Astrocyte (in vitro differentiated cells and primary cell): ENCODE measurements at regions not wholly inside any gene's neighbourhood (a gene's known extent, or its start where the extent isn't known, plus 50 kb on each side); places are given as distances from the start of the nearest gene placed in this dataset.
A peak's percentile ranks its signal among the peaks of the same experiment; 100 is the strongest.

ENCODE experiments used
- DNase-seq: peaks from one replicate; pipeline ENCODE4 v3.0.0-alpha.2; 2010; ENCODE audit warnings: low read depth
- FAIRE-seq: peaks from 2 replicates; lab custom pipeline; 2011; peaks lifted over from hg19 to GRCh38; lab: Jason Lieb, UNC
- H2AFZ ChIP-seq: 2 replicates; pipeline ENCODE4 v1.6.0; 2012; ENCODE audit warnings: low read depth, low read length, inconsistent platforms
- H3K27ac ChIP-seq: 2 replicates; pipeline ENCODE4 v1.5.1; 2011; ENCODE audit warnings: low read depth, low read length, inconsistent platforms
- H3K27me3 ChIP-seq: 2 replicates; pipeline ENCODE4 v1.6.0; 2011; ENCODE audit warnings: low read length, inconsistent platforms; ENCODE audit not compliant: insufficient read depth
- H3K36me3 ChIP-seq: 2 replicates; pipeline ENCODE4 v1.5.1; 2011; ENCODE audit warnings: low read length, inconsistent platforms; ENCODE audit not compliant: insufficient read depth
- H3K4me1 ChIP-seq: 2 replicates; pipeline ENCODE4 v1.5.1; 2011; ENCODE audit warnings: low read length, inconsistent platforms; ENCODE audit not compliant: insufficient read depth
- H3K4me2 ChIP-seq: 2 replicates; pipeline ENCODE4 v1.6.0; 2012; ENCODE audit warnings: low read length, inconsistent platforms
- H3K4me3 ChIP-seq: 2 replicates; pipeline ENCODE4 v1.5.1; 2011; ENCODE audit warnings: low read depth, mild to moderate bottlenecking, low read length, inconsistent platforms; ENCODE audit not compliant: insufficient read depth
- H3K79me2 ChIP-seq: 2 replicates; pipeline ENCODE4 v1.6.0; 2012; ENCODE audit warnings: mild to moderate bottlenecking, low read length, inconsistent platforms; ENCODE audit not compliant: insufficient read depth
- H3K9ac ChIP-seq: 2 replicates; pipeline ENCODE4 v1.6.0; 2012; ENCODE audit warnings: mild to moderate bottlenecking, low read length, inconsistent platforms
- H3K9me3 ChIP-seq: 2 replicates; pipeline ENCODE4 v1.5.1; 2012; ENCODE audit warnings: low read depth, mild to moderate bottlenecking, low read length, inconsistent platforms; ENCODE audit not compliant: insufficient read depth
- H4K20me1 ChIP-seq: 2 replicates; pipeline ENCODE4 v1.6.0; 2012; ENCODE audit warnings: low read length, inconsistent platforms; ENCODE audit not compliant: insufficient read depth
- H3K27ac Mint-ChIP-seq: one replicate; pipeline ENCODE4 v1.8.0; 2021; ENCODE audit warnings: mild to moderate bottlenecking, mixed read lengths; ENCODE audit not compliant: unreplicated experiment
- H3K27me3 Mint-ChIP-seq: one replicate; pipeline ENCODE4 v1.8.0; 2021; ENCODE audit warnings: low read depth, mixed read lengths; ENCODE audit not compliant: unreplicated experiment
- H3K36me3 Mint-ChIP-seq: one replicate; pipeline ENCODE4 v1.8.0; 2021; ENCODE audit warnings: low read depth, mixed read lengths; ENCODE audit not compliant: unreplicated experiment
- H3K4me1 Mint-ChIP-seq: one replicate; pipeline ENCODE4 v1.8.0; 2021; ENCODE audit warnings: low read depth, mixed read lengths; ENCODE audit not compliant: unreplicated experiment
- H3K4me3 Mint-ChIP-seq: one replicate; pipeline ENCODE4 v1.8.0; 2021; ENCODE audit warnings: mild to moderate bottlenecking, moderate library complexity, mixed read lengths; ENCODE audit not compliant: unreplicated experiment
- H3K9me3 Mint-ChIP-seq: one replicate; pipeline ENCODE4 v1.8.0; 2021; ENCODE audit warnings: mild to moderate bottlenecking, mixed read lengths; ENCODE audit not compliant: unreplicated experiment
- EZH2 ChIP-seq: IDR thresholded peaks from 2 replicates; pipeline ENCODE4 v1.6.1; 2012; ENCODE audit warnings: mild to moderate bottlenecking, low read length, inconsistent platforms; ENCODE audit not compliant: insufficient read depth
- TF ChIP-seq, protein P1 (sequence below): IDR thresholded peaks from 2 replicates; pipeline ENCODE4 v1.5.1; 2011; ENCODE audit warnings: low read depth, mild to moderate bottlenecking, inconsistent platforms, low read length, moderate library complexity; ENCODE audit not compliant: insufficient read depth

DNA sequence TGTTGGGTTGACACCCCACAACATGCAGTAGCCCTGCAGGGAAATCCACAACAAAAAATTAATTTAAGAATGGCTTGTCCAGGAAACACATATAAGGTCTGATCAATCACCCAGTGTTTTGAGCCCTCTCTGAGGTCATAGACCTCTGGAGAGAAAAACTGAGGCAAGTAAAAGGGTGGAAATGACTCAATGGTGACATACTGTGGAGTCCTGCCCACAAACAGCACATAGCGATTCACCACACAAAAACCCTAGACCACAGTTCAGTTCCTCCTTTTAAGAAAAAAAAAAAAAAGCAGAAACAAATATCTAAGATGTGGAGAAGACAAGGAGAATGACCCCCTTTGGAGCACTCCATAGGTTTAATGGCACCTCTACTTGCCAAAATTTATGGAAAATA lies 2691.0 kb downstream of the PCDH7 start:
- Mint-ChIP-seq H3K36me3 (no peaks in the 10 kb centered on the region), H3K27me3 (no peaks in the 10 kb centered on the region), H3K4me3 (no peak overlapping the region), H3K9me3 (peaks cover 6% of the 10 kb centered on the region), H3K4me1 (peaks cover 13% of the 10 kb centered on the region), H3K27ac (peak overlapping the region; percentile 34)
- Histone ChIP-seq H3K4me3 (no peak overlapping the region), H3K9me3 (no peaks in the 10 kb centered on the region), H3K79me2 (no peaks in the 10 kb centered on the region), H3K9ac (no peak overlapping the region), H3K4me2 (no peak overlapping the region), H3K27ac (no peak overlapping the region), H3K27me3 (no peaks in the 10 kb centered on the region), H3K4me1 (no peaks in the 10 kb centered on the region), H4K20me1 (no peaks in the 10 kb centered on the region), H2AFZ (no peak overlapping the region), H3K36me3 (no peaks in the 10 kb centered on the region)
- DNase-seq (peak; percentile 29), FAIRE-seq (no peak)
- TF ChIP-seq EZH2, result no peak
- TF ChIP-seq, protein P1, sequence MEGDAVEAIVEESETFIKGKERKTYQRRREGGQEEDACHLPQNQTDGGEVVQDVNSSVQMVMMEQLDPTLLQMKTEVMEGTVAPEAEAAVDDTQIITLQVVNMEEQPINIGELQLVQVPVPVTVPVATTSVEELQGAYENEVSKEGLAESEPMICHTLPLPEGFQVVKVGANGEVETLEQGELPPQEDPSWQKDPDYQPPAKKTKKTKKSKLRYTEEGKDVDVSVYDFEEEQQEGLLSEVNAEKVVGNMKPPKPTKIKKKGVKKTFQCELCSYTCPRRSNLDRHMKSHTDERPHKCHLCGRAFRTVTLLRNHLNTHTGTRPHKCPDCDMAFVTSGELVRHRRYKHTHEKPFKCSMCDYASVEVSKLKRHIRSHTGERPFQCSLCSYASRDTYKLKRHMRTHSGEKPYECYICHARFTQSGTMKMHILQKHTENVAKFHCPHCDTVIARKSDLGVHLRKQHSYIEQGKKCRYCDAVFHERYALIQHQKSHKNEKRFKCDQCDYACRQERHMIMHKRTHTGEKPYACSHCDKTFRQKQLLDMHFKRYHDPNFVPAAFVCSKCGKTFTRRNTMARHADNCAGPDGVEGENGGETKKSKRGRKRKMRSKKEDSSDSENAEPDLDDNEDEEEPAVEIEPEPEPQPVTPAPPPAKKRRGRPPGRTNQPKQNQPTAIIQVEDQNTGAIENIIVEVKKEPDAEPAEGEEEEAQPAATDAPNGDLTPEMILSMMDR, result no peak

GRCh38 chr4:33421887-33422286 lies 2701.7 kb downstream of the PCDH7 start:
- no peaks in the 10 kb centered on the region for H3K27me3 ChIP-seq
- no peaks in the 10 kb centered on the region for H3K9me3 ChIP-seq
- TF ChIP-seq, protein P1, result no peak
- no peak overlapping the region for H3K4me3 ChIP-seq
- no peak overlapping the region for H3K27ac ChIP-seq
- FAIRE-seq, result no peak
- Mint-ChIP-seq H3K36me3 (no peaks in the 10 kb centered on the region), H3K9me3 (no peaks in the 10 kb centered on the region), H3K4me3 (no peak overlapping the region), H3K27me3 (no peaks in the 10 kb centered on the region), H3K4me1 (no peaks in the 10 kb centered on the region), H3K27ac (no peak overlapping the region)
- no peak overlapping the region for H2AFZ ChIP-seq
- H4K20me1 ChIP-seq, result no peaks in the 10 kb centered on the region
- no peak overlapping the region for H3K4me2 ChIP-seq
- no peaks in the 10 kb centered on the region for H3K36me3 ChIP-seq
- no peaks in the 10 kb centered on the region for H3K79me2 ChIP-seq
- H3K4me1 ChIP-seq, result no peaks in the 10 kb centered on the region
- no peak overlapping the region for H3K9ac ChIP-seq
- no peak for DNase-seq

- Histone ChIP-seq H4K20me1 (no peaks in the 10 kb centered on the region), H3K4me1 (no peaks in the 10 kb centered on the region), H3K79me2 (no peaks in the 10 kb centered on the region), H3K9ac (no peak overlapping the region), H3K4me2 (no peak overlapping the region), H2AFZ (no peak overlapping the region), H3K4me3 (no peak overlapping the region), H3K27me3 (no peaks in the 10 kb centered on the region), H3K27ac (no peak overlapping the region), H3K36me3 (no peaks in the 10 kb centered on the region), H3K9me3 (no peaks in the 10 kb centered on the region)
- H3K4me1 Mint-ChIP-seq, result no peaks in the 10 kb centered on the region
- no peaks in the 10 kb centered on the region for H3K9me3 Mint-ChIP-seq
- FAIRE-seq (no peak), DNase-seq (no peak)
- H3K4me3 Mint-ChIP-seq, result no peak overlapping the region
- H3K27me3 Mint-ChIP-seq, result no peaks in the 10 kb centered on the region
- H3K27ac Mint-ChIP-seq, result no peak overlapping the region
- H3K36me3 Mint-ChIP-seq, result no peaks in the 10 kb centered on the region
- TF ChIP-seq, protein P1, result no peak
- TF ChIP-seq EZH2, result no peak
These were observed 2702.5 kb downstream of the PCDH7 start for GRCh38 chr4:33422656-33423055.
